ENCODE measurements at regions not wholly inside any gene's neighbourhood (a gene's known extent, or its start where the extent isn't known, plus 50 kb on each side); places are given as distances from the start of the nearest gene placed in this dataset.

GRCh38 chr2:215716956-215717355 is 281.1 kb upstream of the FN1 start:
- no peak for DNase-seq (ENCODE audit: low spot score)

DNA sequence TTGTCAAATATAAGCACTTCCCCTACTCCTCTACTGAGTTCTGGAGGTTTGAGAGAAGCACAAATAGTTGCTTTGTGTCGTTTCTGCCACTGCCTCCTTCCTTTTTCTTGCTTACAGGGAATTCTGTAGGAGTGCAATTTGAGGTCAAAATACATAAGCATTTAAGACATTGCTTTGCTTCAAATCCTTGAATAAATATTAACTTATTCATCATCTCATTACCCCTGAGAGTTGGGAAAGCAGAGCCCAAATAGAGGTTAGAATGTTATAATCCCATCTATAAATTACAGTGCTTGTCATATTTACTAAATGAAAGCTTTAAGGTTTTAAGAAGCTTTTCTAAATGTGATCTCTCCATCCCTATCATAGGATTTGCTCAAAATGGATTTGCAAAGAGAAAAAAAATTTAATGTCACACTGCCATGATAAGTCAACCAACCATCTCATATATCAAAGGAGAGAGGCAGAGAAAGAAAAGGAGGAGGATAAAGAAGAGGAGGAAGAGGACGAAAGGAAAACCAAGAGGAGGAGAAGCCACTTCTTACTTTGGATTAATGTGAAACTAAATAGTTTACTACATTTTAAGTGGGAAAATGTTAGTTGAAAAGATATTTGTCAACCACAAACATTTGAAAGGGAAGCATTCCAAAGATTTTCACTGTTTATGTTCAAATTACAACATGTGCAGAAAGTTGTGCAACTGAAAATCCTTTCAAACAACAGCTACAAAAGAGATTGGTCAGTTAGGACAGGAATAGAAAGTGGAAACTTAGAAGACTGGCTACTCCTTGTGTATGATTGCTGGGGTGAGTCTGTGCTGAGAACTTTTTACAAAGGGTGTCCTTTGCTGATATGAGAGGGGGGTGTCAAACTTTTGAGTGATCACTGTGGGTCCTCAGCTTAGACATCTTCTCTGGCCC is 277.3 kb upstream of the FN1 start:
- no peak for DNase-seq (ENCODE audit: low spot score)

- DNase-seq (ENCODE audit: low spot score), result no peak
Measured at GRCh38 chr2:215712219-215712868, 276.5 kb upstream of the FN1 start.

GRCh38 chr2:215711471-215712034 is 275.7 kb upstream of the FN1 start:
- no peak for DNase-seq (ENCODE audit: low spot score)

DNA sequence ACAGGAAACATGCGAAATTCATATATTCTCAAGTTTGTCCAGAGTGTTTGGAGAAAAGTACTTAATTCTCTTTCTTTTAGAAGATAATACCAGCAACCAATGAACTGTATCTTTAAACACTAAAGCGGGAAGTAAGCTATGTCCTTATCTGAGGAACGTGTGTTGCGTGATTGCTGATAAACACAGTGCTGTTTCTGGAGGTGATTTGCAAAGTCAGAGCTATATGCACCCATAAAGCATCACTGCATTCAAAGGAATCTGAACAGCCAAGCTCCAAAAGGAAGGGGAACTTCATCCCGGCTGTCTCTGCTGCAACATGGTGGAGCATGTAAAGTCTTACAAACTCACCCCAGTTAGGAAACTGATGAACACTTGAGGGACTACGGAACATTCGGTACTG is 271.7 kb upstream of the FN1 start:
- no peak for DNase-seq (ENCODE audit: low spot score)

GRCh38 chr2:215705771-215706361 is 270.0 kb upstream of the FN1 start:
- DNase-seq (ENCODE audit: low spot score), result no peak

GRCh38 chr2:215705281-215705680 is 269.4 kb upstream of the FN1 start:
- no peak for DNase-seq (ENCODE audit: low spot score)

GRCh38 chr2:215702116-215702902 is 266.4 kb upstream of the FN1 start:
- DNase-seq (ENCODE audit: low spot score), result no peak

GRCh38 chr2:215699700-215700538 is 264.1 kb upstream of the FN1 start:
- DNase-seq (ENCODE audit: low spot score), result no peak

DNA sequence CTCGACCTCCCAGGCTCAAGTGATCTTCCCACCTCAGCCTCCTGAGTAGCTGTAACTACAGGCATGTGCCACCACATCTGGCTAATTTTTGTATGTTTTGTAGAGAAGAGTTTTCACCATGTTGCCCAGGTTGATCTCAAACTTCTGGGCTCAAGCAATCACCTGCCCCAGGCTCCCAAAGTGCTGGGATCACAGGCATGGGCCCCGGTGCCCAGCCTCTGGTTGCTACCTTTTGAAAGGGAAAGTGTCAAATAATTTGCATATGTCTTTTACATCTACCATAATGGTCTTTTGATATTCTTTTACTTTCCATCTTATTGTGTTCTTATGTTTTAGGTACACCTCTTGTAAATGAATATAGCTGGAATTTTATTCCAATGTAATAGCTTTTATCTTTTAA is 263.1 kb upstream of the FN1 start:
- no peak for DNase-seq (ENCODE audit: low spot score)

GRCh38 chr2:215698566-215698965 is 262.7 kb upstream of the FN1 start:
- DNase-seq (ENCODE audit: low spot score), result no peak

- DNase-seq (ENCODE audit: low spot score), result no peak
Measured at GRCh38 chr2:215697496-215697895, 261.6 kb upstream of the FN1 start.

GRCh38 chr2:215697003-215697402 is 261.1 kb upstream of the FN1 start:
- DNase-seq (ENCODE audit: low spot score), result no peak

DNA sequence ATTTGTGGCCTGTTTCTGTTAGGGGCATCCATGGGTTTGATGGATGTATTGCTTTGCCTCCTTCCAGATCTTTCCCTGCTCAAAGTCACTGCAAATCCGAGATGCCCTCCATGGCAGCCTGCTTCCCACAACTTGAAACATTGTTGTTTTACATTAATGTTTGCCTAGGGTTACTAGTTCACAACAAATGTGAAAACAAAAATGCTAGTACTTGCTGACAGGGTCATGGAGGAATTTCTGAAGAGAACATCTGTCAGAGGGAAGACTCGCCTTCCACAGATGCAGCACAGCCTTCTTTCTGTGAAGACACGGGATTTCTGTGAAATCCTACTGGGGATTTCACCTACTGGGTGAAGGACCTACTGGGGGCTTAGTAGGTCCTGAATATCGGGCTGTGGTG is 260.0 kb upstream of the FN1 start:
- no peak for DNase-seq (ENCODE audit: low spot score)

DNA sequence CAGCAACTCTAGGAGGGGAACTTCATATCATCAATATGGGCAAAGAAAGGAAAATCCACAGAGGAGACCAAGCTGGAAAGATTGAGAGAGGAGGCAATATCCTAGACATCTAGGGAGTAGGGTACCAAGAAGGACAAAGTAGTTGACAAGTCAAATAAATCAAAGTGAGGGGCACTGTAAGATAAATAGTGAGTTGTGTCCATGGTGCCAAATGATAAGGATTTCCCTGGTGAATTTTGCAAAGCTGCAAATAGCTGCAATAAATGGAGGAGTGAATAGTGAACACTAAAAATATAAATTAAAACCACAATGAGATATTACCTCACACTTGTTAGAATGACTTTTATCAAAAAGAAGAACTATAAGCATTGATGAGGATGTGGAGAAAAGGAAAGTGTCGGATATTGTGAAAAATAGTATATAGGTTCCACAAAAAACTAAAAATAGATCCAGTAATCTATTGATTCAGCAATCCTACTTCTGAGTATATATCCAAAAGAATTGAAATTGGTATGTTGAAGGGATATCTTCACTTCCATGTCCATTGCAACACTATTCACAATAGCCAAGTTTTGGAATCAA is 258.2 kb upstream of the FN1 start:
- DNase-seq (ENCODE audit: low spot score), result no peak

- DNase-seq (ENCODE audit: low spot score), result no peak
Measured at GRCh38 chr2:215693193-215693998, 257.5 kb upstream of the FN1 start.

DNA sequence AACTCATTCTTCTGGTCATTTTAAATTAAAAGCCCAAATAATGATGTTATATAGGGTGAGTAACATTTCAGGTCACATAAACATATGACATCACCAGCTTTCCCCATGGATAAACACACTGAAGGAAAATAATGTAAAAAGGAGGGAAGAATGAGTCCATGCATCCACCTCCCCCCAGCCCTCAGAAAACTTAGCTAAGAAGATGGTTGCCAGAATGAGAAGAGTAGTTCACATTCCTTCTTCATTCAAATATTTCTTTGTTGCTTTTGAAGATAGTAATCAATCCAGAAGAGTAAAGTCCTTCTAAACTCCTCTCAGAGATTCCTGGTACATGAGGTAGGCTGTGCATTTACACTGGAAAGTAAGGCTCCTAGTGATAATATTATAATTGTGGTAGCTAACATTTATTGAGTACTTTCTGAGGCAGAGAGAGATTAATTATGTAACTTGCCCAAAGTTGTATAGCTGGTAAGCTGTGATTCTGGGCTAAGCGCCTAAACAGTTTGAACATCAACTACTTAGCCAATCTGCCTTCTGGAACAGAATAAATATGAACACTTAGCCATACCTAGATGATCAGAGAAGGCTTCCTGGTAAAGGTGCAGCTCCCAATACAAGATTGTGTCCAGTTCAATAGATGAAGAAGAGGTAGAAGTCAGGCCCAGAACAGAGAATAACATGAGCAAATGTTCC is 256.7 kb upstream of the FN1 start:
- DNase-seq (ENCODE audit: low spot score), result no peak

DNA sequence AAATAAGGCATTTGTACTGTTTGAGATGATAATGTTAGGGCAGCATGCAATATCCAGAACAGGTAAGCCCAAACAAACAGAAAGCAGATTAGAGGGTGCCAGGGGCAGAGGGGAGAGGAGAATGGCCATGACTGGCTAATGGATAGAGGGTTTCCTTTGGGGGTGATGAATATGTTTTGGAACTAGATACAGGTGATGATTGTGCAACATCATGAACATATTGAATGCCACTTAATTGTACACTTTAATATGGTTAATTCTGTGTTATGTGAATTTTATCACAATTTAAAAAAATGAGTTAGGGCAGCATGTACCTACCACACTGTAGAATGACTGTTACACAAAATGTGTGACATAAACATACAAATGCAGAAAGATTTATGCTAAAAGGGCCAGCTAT is 255.5 kb upstream of the FN1 start:
- no peak for DNase-seq (ENCODE audit: low spot score)
